Fibroblast of skin of left biceps (primary cell): ENCODE measurements at regions not wholly inside any gene's neighbourhood (a gene's known extent, or its start where the extent isn't known, plus 50 kb on each side); places are given as distances from the start of the nearest gene placed in this dataset.

Source experiments
- DNase-seq, 2 experiments: peaks; one replicate each; pipeline ENCODE4 v3.0.0-alpha.2; 2013; ENCODE audit warnings: low read depth in 2 of 2

DNA sequence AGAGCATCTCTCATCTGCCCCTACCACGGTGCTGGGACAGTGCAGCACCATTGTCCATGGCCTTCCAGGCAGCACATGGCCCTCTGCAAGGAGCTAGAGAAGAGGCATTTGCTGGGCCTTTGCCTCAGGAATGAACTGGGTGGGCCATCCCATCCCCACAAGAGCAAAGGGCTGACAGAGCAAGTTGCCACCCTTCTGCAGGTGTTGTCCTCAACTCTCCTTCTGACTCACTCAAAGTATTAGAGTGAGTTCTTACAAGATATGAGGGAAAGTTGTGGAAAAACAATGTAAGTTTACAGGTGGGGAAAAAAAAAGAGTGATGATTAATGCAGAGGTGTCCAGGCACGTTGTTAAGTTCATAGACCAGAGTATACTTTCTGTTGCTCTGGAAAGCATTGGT is 261.2 kb downstream of the SKIDA1 start:
- DNase-seq, result no peak

GRCh38 chr10:21263839-21264238 is 261.6 kb downstream of the SKIDA1 start:
- no peak for DNase-seq

DNA sequence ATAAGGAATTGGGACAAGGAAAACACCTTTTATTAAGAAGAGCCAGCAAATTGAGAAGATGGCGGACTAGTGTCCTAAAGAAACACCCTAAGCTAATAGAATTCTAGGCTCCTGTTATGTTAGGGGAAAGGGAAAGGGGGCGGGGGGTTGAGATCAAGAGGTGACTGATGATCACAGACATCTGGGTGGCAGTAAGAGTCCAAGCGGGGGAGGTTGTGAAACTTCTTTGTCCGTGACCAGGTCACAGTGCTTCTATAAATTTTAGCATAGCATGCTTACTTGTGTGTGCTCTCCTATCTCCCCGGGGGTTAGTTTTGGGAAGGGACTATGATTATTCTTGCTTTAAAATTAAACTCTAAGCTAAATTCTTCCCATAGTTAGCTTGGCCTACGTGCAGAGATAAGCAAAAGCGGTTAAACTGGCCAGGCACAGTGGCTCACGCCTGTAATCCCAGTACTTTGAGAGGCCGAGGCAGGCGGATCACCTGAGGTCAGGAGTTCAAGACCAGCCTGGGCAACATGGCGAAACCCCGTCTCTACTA is 262.1 kb downstream of the SKIDA1 start:
- DNase-seq, result no peak

- DNase-seq, result no peak
Measured at GRCh38 chr10:21261842-21262294, 263.6 kb downstream of the SKIDA1 start.

GRCh38 chr10:21260506-21261149 is 264.9 kb downstream of the SKIDA1 start:
- no peak for DNase-seq

- DNase-seq, result no peak
Measured at GRCh38 chr10:21260066-21260465, 265.4 kb downstream of the SKIDA1 start.

DNA sequence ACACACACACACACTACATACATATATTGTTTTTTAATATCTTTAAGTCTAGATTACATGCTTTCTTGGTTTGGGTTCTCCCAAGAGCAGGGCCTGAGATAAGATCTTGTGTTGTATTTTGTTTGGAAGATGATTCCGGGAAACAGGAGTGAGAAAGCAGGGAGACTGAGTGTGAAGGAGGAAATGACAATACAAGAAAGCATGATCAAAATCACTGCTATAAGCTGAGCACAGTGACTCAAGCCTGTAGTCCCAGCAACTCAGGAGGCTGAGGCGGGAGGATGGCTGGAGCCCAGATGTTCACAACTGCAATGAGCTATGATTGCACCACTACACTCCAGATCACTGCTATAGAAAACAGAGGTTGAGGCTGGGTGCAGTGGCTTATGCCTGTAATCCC is 267.6 kb downstream of the SKIDA1 start:
- no peak for DNase-seq

GRCh38 chr10:21257191-21257590 is 268.3 kb downstream of the SKIDA1 start:
- DNase-seq, result no peak

- no peak for DNase-seq
Measured at GRCh38 chr10:21249435-21249834, 276.0 kb downstream of the SKIDA1 start.

GRCh38 chr10:21247592-21247991 is 277.9 kb downstream of the SKIDA1 start:
- DNase-seq, result no peak

DNA sequence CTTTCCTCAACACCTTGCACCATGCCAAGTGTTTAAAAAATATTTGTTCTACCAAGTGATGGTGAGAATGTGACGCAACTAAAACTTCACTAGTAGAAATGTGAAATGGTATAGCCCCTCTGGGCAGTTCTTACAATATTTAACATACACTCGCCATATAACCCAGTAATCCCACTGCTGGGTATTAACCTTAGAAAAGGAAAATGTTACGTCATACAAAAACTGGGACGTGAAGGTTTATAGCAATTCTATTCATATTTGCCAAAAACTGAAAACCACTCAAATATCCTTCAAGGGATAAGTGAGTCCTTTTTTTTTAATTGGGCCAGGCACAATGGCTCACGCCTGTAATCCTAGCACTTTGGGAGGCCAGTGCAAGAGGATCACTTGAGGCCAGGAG is 279.3 kb downstream of the SKIDA1 start:
- no peak for DNase-seq

- no peak for DNase-seq
Measured at GRCh38 chr10:21243748-21244257, 281.7 kb downstream of the SKIDA1 start.

- DNase-seq, result no peak
Measured at GRCh38 chr10:21242915-21243314, 282.6 kb downstream of the SKIDA1 start.

DNA sequence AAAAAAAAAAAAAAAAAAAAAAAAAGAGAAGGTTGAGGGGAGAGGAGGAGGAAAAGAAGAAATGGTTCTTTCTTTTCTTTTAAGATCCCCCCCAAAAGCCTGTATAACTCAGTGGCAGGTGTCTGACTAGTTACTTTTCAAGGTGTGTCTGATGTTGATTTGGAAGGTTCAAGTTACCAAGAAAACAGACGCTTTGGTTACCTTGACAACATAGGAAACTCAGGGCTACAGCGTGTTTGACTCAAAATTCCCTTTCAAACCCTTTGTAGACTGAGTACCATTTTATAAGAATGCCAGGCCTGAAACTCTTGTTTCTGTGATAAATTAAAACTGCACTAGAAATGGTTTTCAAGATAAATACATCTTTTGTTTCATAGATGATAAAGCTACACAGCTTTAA is 286.8 kb downstream of the SKIDA1 start:
- DNase-seq, result no peak

- no peak for DNase-seq
Measured at GRCh38 chr10:21238044-21238443, 287.4 kb downstream of the SKIDA1 start.

- DNase-seq, result no peak
Measured at GRCh38 chr10:21234761-21235160, 290.7 kb downstream of the SKIDA1 start.

GRCh38 chr10:21230219-21230618 is 295.3 kb downstream of the SKIDA1 start:
- no peak for DNase-seq

- no peak for DNase-seq
Measured at GRCh38 chr10:21217748-21218367, 307.6 kb downstream of the SKIDA1 start.

DNA sequence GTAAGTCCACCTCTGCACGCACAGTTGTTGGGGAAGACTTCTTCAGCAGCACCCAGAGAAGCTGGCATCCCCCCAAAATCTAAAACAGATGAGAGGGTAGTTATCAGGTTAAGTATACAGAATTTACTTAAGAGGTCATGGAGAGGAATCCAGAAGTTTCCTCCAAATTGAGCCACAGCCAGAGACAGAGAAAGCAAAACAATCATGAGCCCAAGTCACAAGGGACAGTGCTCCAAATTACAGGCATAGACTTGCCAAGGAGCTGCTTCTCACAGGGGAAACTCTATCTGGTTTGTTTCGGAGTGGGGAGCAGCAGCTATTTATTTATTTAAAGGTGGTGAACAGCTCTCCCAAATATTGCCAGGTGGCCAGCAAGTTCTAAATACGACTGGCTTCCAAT is 308.4 kb downstream of the SKIDA1 start:
- no peak for DNase-seq

GRCh38 chr10:21214329-21214728 is 311.2 kb downstream of the SKIDA1 start:
- no peak for DNase-seq

GRCh38 chr10:21213381-21213780 is 312.1 kb downstream of the SKIDA1 start:
- DNase-seq, result no peak

- DNase-seq, result no peak
Measured at GRCh38 chr10:21212912-21213311, 312.6 kb downstream of the SKIDA1 start.

- no peak for DNase-seq
Measured at GRCh38 chr10:21212348-21212747, 313.1 kb downstream of the SKIDA1 start.
